Mesothelial cell of epicardium (in vitro differentiated cells): ENCODE measurements at regions not wholly inside any gene's neighbourhood (a gene's known extent, or its start where the extent isn't known, plus 50 kb on each side); places are given as distances from the start of the nearest gene placed in this dataset.
"Not testable (repeated sequence)": the region's sequence is repeated elsewhere in the genome, so short reads cannot be mapped to it uniquely, and the experiment has no call there.

Experiments used
- DNase-seq, 2 experiments: peaks; one replicate each; pipeline ENCODE4 v3.0.0; 2021; ENCODE audit warnings: low spot score in 2 of 2; ENCODE audit not compliant: unreplicated experiment in 2 of 2
- H3K27ac Mint-ChIP-seq: 2 replicates; pipeline ENCODE4 v1.8.0; 2021; ENCODE audit warnings: mixed read lengths
- H3K27me3 Mint-ChIP-seq: 2 replicates; pipeline ENCODE4 v1.8.0; 2021; ENCODE audit warnings: low read depth, mixed read lengths
- H3K36me3 Mint-ChIP-seq: 2 replicates; pipeline ENCODE4 v1.8.0; 2021; ENCODE audit warnings: mixed read lengths
- H3K4me1 Mint-ChIP-seq: 2 replicates; pipeline ENCODE4 v1.8.0; 2021; ENCODE audit warnings: mixed read lengths
- H3K4me3 Mint-ChIP-seq: 2 replicates; pipeline ENCODE4 v1.8.0; 2021; ENCODE audit warnings: mild to moderate bottlenecking, moderate library complexity, mixed read lengths
- H3K9me3 Mint-ChIP-seq: 2 replicates; pipeline ENCODE4 v1.8.0; 2021; ENCODE audit warnings: mixed read lengths
- CTCF ChIP-seq: fragments of 200-600 bp; sonication (generic); IDR thresholded peaks from one replicate; pipeline ENCODE4 v1.5.0; 2021; ENCODE audit warnings: antibody characterized with exemption; ENCODE audit not compliant: unreplicated experiment

- no peaks in the 10 kb centered on the region for H3K36me3 Mint-ChIP-seq
- no peak for TF ChIP-seq CTCF
- no peaks in the 10 kb centered on the region for H3K9me3 Mint-ChIP-seq
- H3K27ac Mint-ChIP-seq: no peak overlapping the region
- no peaks in the 10 kb centered on the region for H3K27me3 Mint-ChIP-seq
- H3K4me1 Mint-ChIP-seq: peaks cover 2% of the 10 kb centered on the region
- H3K4me3 Mint-ChIP-seq: no peak overlapping the region
- DNase-seq: no peak
These were observed 96.4 kb upstream of the SMAD3 start for GRCh38 chr15:66968806-66969596.

GRCh38 chr15:66974131-66974530 lies 91.3 kb upstream of the SMAD3 start:
- H3K36me3 Mint-ChIP-seq, DNase-seq, H3K27ac Mint-ChIP-seq, H3K4me3 Mint-ChIP-seq, H3K4me1 Mint-ChIP-seq, H3K9me3 Mint-ChIP-seq, H3K27me3 Mint-ChIP-seq: not testable (repeated sequence)

- not testable (repeated sequence) for H3K4me3 Mint-ChIP-seq, DNase-seq, H3K27me3 Mint-ChIP-seq, H3K36me3 Mint-ChIP-seq, H3K27ac Mint-ChIP-seq, H3K9me3 Mint-ChIP-seq, H3K4me1 Mint-ChIP-seq
These were observed 89.2 kb upstream of the SMAD3 start for GRCh38 chr15:66976106-66976640.

GRCh38 chr15:66980326-66980725 lies 85.1 kb upstream of the SMAD3 start:
- not testable (repeated sequence) for H3K4me1 Mint-ChIP-seq, H3K9me3 Mint-ChIP-seq, H3K27me3 Mint-ChIP-seq, H3K4me3 Mint-ChIP-seq, H3K27ac Mint-ChIP-seq, DNase-seq, H3K36me3 Mint-ChIP-seq

- no peak for TF ChIP-seq CTCF
- peaks cover 5% of the 10 kb centered on the region for H3K27me3 Mint-ChIP-seq
- H3K4me1 Mint-ChIP-seq: no peaks in the 10 kb centered on the region
- DNase-seq: no peak
- peaks cover 4% of the 10 kb centered on the region for H3K9me3 Mint-ChIP-seq
- no peaks in the 10 kb centered on the region for H3K36me3 Mint-ChIP-seq
- no peak overlapping the region for H3K4me3 Mint-ChIP-seq
- no peak overlapping the region for H3K27ac Mint-ChIP-seq
These were observed 83.6 kb upstream of the SMAD3 start for GRCh38 chr15:66981771-66982170.

GRCh38 chr15:66982250-66982649 lies 83.2 kb upstream of the SMAD3 start:
- no peaks in the 10 kb centered on the region for H3K36me3 Mint-ChIP-seq
- DNase-seq: no peak
- peaks cover 4% of the 10 kb centered on the region for H3K9me3 Mint-ChIP-seq
- peaks cover 5% of the 10 kb centered on the region for H3K27me3 Mint-ChIP-seq
- H3K4me3 Mint-ChIP-seq: no peak overlapping the region
- no peak for TF ChIP-seq CTCF
- no peaks in the 10 kb centered on the region for H3K4me1 Mint-ChIP-seq
- H3K27ac Mint-ChIP-seq: no peak overlapping the region

GRCh38 chr15:66982816-66983215 lies 82.6 kb upstream of the SMAD3 start:
- H3K27ac Mint-ChIP-seq: no peak overlapping the region

More at GRCh38 chr15:66982816-66983215, 82.6 kb upstream of the SMAD3 start:
- Mint-ChIP-seq H3K4me3 (no peak overlapping the region), H3K4me1 (no peaks in the 10 kb centered on the region), H3K9me3 (peaks cover 4% of the 10 kb centered on the region), H3K36me3 (no peaks in the 10 kb centered on the region), H3K27me3 (peaks cover 5% of the 10 kb centered on the region)
- DNase-seq: no peak
- TF ChIP-seq CTCF: no peak
